K562 (cell line): ENCODE measurements at regions not wholly inside any gene's neighbourhood (a gene's known extent, or its start where the extent isn't known, plus 50 kb on each side); places are given as distances from the start of the nearest gene placed in this dataset.

Experiments used
- ARHGAP35 ChIP-seq: fragments of 450-650 bp; IDR thresholded peaks from 2 replicates; pipeline ENCODE4 v1.6.1; 2018; ENCODE audit not compliant: partially characterized antibody
- CBFA2T2 ChIP-seq: fragments of 450-650 bp; conservative IDR thresholded peaks from 2 replicates; pipeline ENCODE4 v1.6.1; 2017; ENCODE audit warnings: mild to moderate bottlenecking
- CGGBP1 ChIP-seq: fragments of 250-450 bp; sonication (Bioruptor Pico); IDR thresholded peaks from 2 replicates; pipeline ENCODE4 v1.9.0; 2021; ENCODE audit warnings: mild to moderate bottlenecking
- CHCHD3 ChIP-seq: fragments of 250-450 bp; sonication (Bioruptor Pico); IDR thresholded peaks from 2 replicates; pipeline ENCODE4 v2.1.2; 2022; ENCODE audit warnings: mild to moderate bottlenecking
- JUN ChIP-seq, 2 experiments: sonication (generic) in 1 of 2; formaldehyde crosslinking in 1 of 2; IDR thresholded peaks; 2 replicates each; pipeline versions ENCODE4 v1.6.1 to v1.8.0; 2012 to 2022; ENCODE audit warnings: borderline replicate concordance in 2 of 2, mild to moderate bottlenecking in 2 of 2, improper control_type of control experiment in 1 of 2, low read depth in 1 of 2, low read length in 1 of 2, missing genetic modification reagents in 1 of 2
- KDM1A ChIP-seq, 2 experiments: fragments of 450-650 bp; IDR thresholded peaks; 2 replicates each; pipeline ENCODE4 v1.6.1; 2016; ENCODE audit warnings: mild to moderate bottlenecking in 2 of 2
- MBD2 ChIP-seq: sonication (generic); IDR thresholded peaks from 2 replicates; pipeline ENCODE4 v1.6.1; 2016; ENCODE audit warnings: low read depth, borderline replicate concordance
- OTX1 ChIP-seq: fragments of 450-650 bp; formaldehyde crosslinking; IDR thresholded peaks from 2 replicates; pipeline ENCODE4 v1.4.0; 2022; ENCODE audit warnings: mild to moderate bottlenecking
- RUNX1 ChIP-seq: sonication (generic); IDR thresholded peaks from 2 replicates; pipeline ENCODE4 v1.6.1; 2016; ENCODE audit warnings: antibody characterized with exemption, low read depth
- TARDBP ChIP-seq: fragments of 450-650 bp; IDR thresholded peaks from 2 replicates; pipeline ENCODE4 v1.6.1; 2016
- ZFP1 ChIP-seq: fragments of 450-650 bp; formaldehyde crosslinking; IDR thresholded peaks from 2 replicates; pipeline ENCODE4 v1.4.0; 2020; ENCODE audit warnings: mild to moderate bottlenecking, mixed read lengths
- ZNF311 ChIP-seq: fragments of 250-450 bp; sonication (Bioruptor Pico); IDR thresholded peaks from 2 replicates; pipeline ENCODE4 v1.4.0; 2020; ENCODE audit warnings: mild to moderate bottlenecking, moderate library complexity
- TF ChIP-seq, protein P1 (sequence below): sonication (generic); formaldehyde crosslinking; IDR thresholded peaks from 2 replicates; pipeline ENCODE4 v1.8.0; 2022; ENCODE audit warnings: missing genetic modification reagents, mild to moderate bottlenecking, borderline replicate concordance
- TF ChIP-seq, protein P2 (sequence below): fragments of 450-650 bp; IDR thresholded peaks from 2 replicates; pipeline ENCODE4 v1.6.1; 2017; ENCODE audit warnings: antibody characterized with exemption
- TF ChIP-seq, protein P3 (sequence below): fragments of 250-450 bp; sonication (Bioruptor Pico); IDR thresholded peaks from 2 replicates; pipeline ENCODE4 v1.4.0; 2020; ENCODE audit warnings: mild to moderate bottlenecking, moderate library complexity, borderline replicate concordance
- TF ChIP-seq, protein P4 (sequence below): fragments of 450-650 bp; IDR thresholded peaks from 2 replicates; pipeline ENCODE4 v1.6.1; 2016; ENCODE audit warnings: mild to moderate bottlenecking
- TF ChIP-seq, protein P5 (sequence below): fragments of 250-450 bp; sonication (Bioruptor Pico); IDR thresholded peaks from 2 replicates; pipeline ENCODE4 v1.4.0; 2020; ENCODE audit warnings: borderline replicate concordance

GRCh38 chr3:194057570-194058188 is 78.3 kb upstream of the HES1 start (continued):
- TF ChIP-seq, protein P1, sequence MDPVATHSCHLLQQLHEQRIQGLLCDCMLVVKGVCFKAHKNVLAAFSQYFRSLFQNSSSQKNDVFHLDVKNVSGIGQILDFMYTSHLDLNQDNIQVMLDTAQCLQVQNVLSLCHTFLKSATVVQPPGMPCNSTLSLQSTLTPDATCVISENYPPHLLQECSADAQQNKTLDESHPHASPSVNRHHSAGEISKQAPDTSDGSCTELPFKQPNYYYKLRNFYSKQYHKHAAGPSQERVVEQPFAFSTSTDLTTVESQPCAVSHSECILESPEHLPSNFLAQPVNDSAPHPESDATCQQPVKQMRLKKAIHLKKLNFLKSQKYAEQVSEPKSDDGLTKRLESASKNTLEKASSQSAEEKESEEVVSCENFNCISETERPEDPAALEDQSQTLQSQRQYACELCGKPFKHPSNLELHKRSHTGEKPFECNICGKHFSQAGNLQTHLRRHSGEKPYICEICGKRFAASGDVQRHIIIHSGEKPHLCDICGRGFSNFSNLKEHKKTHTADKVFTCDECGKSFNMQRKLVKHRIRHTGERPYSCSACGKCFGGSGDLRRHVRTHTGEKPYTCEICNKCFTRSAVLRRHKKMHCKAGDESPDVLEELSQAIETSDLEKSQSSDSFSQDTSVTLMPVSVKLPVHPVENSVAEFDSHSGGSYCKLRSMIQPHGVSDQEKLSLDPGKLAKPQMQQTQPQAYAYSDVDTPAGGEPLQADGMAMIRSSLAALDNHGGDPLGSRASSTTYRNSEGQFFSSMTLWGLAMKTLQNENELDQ (CRISPR knock-in tag): no peak
- TF ChIP-seq, protein P2, sequence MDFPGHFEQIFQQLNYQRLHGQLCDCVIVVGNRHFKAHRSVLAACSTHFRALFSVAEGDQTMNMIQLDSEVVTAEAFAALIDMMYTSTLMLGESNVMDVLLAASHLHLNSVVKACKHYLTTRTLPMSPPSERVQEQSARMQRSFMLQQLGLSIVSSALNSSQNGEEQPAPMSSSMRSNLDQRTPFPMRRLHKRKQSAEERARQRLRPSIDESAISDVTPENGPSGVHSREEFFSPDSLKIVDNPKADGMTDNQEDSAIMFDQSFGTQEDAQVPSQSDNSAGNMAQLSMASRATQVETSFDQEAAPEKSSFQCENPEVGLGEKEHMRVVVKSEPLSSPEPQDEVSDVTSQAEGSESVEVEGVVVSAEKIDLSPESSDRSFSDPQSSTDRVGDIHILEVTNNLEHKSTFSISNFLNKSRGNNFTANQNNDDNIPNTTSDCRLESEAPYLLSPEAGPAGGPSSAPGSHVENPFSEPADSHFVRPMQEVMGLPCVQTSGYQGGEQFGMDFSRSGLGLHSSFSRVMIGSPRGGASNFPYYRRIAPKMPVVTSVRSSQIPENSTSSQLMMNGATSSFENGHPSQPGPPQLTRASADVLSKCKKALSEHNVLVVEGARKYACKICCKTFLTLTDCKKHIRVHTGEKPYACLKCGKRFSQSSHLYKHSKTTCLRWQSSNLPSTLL: no peak
- TF ChIP-seq OTX1 (no peak), MBD2 (no peak), CBFA2T2 (no peak), CHCHD3 (no peak), RUNX1 (no peak), JUN (IDR thresholded peaks at IDR 0.05; ENCODE audit: borderline replicate concordance, low read depth, low read length) (no peak), JUN (CRISPR knock-in tag; IDR thresholded peaks at IDR 0.05; ENCODE audit: borderline replicate concordance) (no peak), ZFP1 (CRISPR knock-in tag) (no peak), KDM1A (IDR thresholded peaks at IDR 0.05) (peak in 1 of 2 experiments; percentile 40; a peak in 1 of 4 replicates), ZNF311 (CRISPR knock-in tag) (no peak), TARDBP (no peak), ARHGAP35 (no peak), CGGBP1 (CRISPR knock-in tag) (no peak)
- TF ChIP-seq, protein P3, sequence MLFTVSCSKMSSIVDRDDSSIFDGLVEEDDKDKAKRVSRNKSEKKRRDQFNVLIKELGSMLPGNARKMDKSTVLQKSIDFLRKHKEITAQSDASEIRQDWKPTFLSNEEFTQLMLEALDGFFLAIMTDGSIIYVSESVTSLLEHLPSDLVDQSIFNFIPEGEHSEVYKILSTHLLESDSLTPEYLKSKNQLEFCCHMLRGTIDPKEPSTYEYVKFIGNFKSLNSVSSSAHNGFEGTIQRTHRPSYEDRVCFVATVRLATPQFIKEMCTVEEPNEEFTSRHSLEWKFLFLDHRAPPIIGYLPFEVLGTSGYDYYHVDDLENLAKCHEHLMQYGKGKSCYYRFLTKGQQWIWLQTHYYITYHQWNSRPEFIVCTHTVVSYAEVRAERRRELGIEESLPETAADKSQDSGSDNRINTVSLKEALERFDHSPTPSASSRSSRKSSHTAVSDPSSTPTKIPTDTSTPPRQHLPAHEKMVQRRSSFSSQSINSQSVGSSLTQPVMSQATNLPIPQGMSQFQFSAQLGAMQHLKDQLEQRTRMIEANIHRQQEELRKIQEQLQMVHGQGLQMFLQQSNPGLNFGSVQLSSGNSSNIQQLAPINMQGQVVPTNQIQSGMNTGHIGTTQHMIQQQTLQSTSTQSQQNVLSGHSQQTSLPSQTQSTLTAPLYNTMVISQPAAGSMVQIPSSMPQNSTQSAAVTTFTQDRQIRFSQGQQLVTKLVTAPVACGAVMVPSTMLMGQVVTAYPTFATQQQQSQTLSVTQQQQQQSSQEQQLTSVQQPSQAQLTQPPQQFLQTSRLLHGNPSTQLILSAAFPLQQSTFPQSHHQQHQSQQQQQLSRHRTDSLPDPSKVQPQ (CRISPR knock-in tag): no peak
- TF ChIP-seq, protein P4, sequence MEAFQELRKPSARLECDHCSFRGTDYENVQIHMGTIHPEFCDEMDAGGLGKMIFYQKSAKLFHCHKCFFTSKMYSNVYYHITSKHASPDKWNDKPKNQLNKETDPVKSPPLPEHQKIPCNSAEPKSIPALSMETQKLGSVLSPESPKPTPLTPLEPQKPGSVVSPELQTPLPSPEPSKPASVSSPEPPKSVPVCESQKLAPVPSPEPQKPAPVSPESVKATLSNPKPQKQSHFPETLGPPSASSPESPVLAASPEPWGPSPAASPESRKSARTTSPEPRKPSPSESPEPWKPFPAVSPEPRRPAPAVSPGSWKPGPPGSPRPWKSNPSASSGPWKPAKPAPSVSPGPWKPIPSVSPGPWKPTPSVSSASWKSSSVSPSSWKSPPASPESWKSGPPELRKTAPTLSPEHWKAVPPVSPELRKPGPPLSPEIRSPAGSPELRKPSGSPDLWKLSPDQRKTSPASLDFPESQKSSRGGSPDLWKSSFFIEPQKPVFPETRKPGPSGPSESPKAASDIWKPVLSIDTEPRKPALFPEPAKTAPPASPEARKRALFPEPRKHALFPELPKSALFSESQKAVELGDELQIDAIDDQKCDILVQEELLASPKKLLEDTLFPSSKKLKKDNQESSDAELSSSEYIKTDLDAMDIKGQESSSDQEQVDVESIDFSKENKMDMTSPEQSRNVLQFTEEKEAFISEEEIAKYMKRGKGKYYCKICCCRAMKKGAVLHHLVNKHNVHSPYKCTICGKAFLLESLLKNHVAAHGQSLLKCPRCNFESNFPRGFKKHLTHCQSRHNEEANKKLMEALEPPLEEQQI: no peak
- TF ChIP-seq, protein P5, sequence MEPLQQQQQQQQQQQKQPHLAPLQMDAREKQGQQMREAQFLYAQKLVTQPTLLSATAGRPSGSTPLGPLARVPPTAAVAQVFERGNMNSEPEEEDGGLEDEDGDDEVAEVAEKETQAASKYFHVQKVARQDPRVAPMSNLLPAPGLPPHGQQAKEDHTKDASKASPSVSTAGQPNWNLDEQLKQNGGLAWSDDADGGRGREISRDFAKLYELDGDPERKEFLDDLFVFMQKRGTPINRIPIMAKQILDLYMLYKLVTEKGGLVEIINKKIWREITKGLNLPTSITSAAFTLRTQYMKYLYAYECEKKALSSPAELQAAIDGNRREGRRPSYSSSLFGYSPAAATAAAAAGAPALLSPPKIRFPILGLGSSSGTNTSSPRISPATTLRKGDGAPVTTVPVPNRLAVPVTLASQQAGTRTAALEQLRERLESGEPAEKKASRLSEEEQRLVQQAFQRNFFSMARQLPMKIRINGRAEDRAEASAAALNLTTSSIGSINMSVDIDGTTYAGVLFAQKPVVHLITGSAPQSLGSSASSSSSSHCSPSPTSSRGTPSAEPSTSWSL (CRISPR knock-in tag): no peak
